ENCODE measurements at regions not wholly inside any gene's neighbourhood (a gene's known extent, or its start where the extent isn't known, plus 50 kb on each side); places are given as distances from the start of the nearest gene placed in this dataset.

- no peak overlapping the region for H3K27ac Mint-ChIP-seq
- no peaks in the 10 kb centered on the region for H3K36me3 Mint-ChIP-seq
- H3K4me3 Mint-ChIP-seq: no peak overlapping the region
- H3K27me3 Mint-ChIP-seq: no peaks in the 10 kb centered on the region
- no peaks in the 10 kb centered on the region for H3K9me3 Mint-ChIP-seq
- H3K4me1 Mint-ChIP-seq (ENCODE audit: low read depth): no peaks in the 10 kb centered on the region
- intact Hi-C loops (cut with micrococcal nuclease): no loop called here
- DNase-seq: no peak
- POLR2A ChIA-PET: no interaction called here
- CTCF ChIA-PET: no interaction called here
These were observed 423.8 kb upstream of the SULF2 start for GRCh38 chr20:48209102-48209501.

GRCh38 chr20:48208176-48208575 is 422.9 kb upstream of the SULF2 start:
- no peak overlapping the region for H3K27ac Mint-ChIP-seq
- H3K4me1 Mint-ChIP-seq (ENCODE audit: low read depth): no peaks in the 10 kb centered on the region
- ChIA-PET POLR2A (no interaction called here), CTCF (no interaction called here)
- H3K9me3 Mint-ChIP-seq: no peaks in the 10 kb centered on the region
- DNase-seq: no peak
- H3K36me3 Mint-ChIP-seq: no peaks in the 10 kb centered on the region
- no peaks in the 10 kb centered on the region for H3K27me3 Mint-ChIP-seq
- no peak overlapping the region for H3K4me3 Mint-ChIP-seq
- intact Hi-C loops (cut with micrococcal nuclease): no loop called here

DNA sequence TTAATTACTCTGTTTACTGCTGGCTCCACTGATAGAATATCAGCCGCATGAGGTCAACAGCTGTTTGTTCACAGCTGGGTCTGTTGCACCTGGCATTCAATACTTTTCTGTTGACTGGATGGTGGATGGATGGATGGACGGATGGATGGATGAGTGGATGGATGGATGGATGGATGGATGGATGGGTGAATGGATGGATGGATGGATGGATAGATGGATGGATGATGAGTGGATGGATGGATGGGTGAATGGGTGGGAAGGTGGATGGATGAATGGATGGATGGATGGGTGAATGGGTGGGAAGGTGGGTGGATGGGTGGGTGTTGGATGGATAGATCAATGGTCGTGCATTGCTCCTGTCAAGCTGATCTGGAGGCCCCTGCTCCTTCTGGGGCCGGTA is 422.2 kb upstream of the SULF2 start:
- DNase-seq: no peak
- no peak overlapping the region for H3K27ac Mint-ChIP-seq
- intact Hi-C loops (cut with micrococcal nuclease): no loop called here
- no peaks in the 10 kb centered on the region for H3K4me1 Mint-ChIP-seq (ENCODE audit: low read depth)
- H3K9me3 Mint-ChIP-seq: no peaks in the 10 kb centered on the region
- H3K36me3 Mint-ChIP-seq: no peaks in the 10 kb centered on the region
- POLR2A ChIA-PET: no interaction called here
- no peaks in the 10 kb centered on the region for H3K27me3 Mint-ChIP-seq
- CTCF ChIA-PET: no interaction called here
- H3K4me3 Mint-ChIP-seq: no peak overlapping the region

GRCh38 chr20:48205786-48206185 is 420.5 kb upstream of the SULF2 start:
- Mint-ChIP-seq H3K27me3 (no peaks in the 10 kb centered on the region), H3K4me3 (no peak overlapping the region), H3K4me1 (ENCODE audit: low read depth) (no peaks in the 10 kb centered on the region), H3K36me3 (no peaks in the 10 kb centered on the region), H3K9me3 (no peaks in the 10 kb centered on the region), H3K27ac (no peak overlapping the region)
- intact Hi-C loops (cut with micrococcal nuclease): no loop called here
- ChIA-PET CTCF (no interaction called here), POLR2A (no interaction called here)
- DNase-seq: no peak

GRCh38 chr20:48205281-48205782 is 420.1 kb upstream of the SULF2 start:
- DNase-seq: no peak
- no peak overlapping the region for H3K27ac Mint-ChIP-seq
- H3K4me1 Mint-ChIP-seq (ENCODE audit: low read depth): no peaks in the 10 kb centered on the region
- H3K9me3 Mint-ChIP-seq: no peaks in the 10 kb centered on the region
- POLR2A ChIA-PET: no interaction called here
- H3K27me3 Mint-ChIP-seq: no peaks in the 10 kb centered on the region
- intact Hi-C loops (cut with micrococcal nuclease): no loop called here
- no peaks in the 10 kb centered on the region for H3K36me3 Mint-ChIP-seq
- no peak overlapping the region for H3K4me3 Mint-ChIP-seq
- CTCF ChIA-PET: no interaction called here

DNA sequence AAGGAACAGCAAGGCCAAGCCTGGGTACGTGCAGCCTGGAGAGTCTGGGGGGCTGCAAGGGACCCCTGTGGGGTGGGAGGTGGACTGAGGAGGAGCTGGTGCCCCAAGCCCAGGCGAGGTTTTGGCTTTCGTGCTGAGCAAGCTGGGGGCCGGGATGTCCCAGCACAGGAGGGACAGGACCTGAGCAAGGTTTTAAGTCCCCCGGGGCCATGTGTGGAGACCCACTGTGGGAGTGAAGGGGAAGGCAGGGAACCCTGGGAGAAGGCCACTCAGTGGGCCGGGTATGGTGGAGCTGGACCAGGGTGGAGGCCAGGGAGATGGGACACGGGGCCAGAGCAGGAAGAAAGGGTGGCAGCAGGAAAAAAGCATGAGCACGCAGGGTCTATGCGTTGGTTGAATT is 419.2 kb upstream of the SULF2 start:
- no peak overlapping the region for H3K4me3 Mint-ChIP-seq
- CTCF ChIA-PET: no interaction called here

GRCh38 chr20:48203252-48203651 is 418.0 kb upstream of the SULF2 start:
- H3K4me1 Mint-ChIP-seq (ENCODE audit: low read depth): no peaks in the 10 kb centered on the region
- ChIA-PET POLR2A (no interaction called here), CTCF (no interaction called here)
- H3K27ac Mint-ChIP-seq: no peak overlapping the region
- no peaks in the 10 kb centered on the region for H3K9me3 Mint-ChIP-seq
- DNase-seq: no peak
- H3K4me3 Mint-ChIP-seq: no peak overlapping the region
- H3K27me3 Mint-ChIP-seq: no peaks in the 10 kb centered on the region
- intact Hi-C loops (cut with micrococcal nuclease): no loop called here
- no peaks in the 10 kb centered on the region for H3K36me3 Mint-ChIP-seq

More for the DNA sequence above, 419.2 kb upstream of the SULF2 start:
- Mint-ChIP-seq H3K27me3 (no peaks in the 10 kb centered on the region), H3K36me3 (no peaks in the 10 kb centered on the region), H3K9me3 (no peaks in the 10 kb centered on the region), H3K4me1 (ENCODE audit: low read depth) (no peaks in the 10 kb centered on the region), H3K27ac (no peak overlapping the region)
- POLR2A ChIA-PET: no interaction called here
- DNase-seq: no peak
- intact Hi-C loops (cut with micrococcal nuclease): no loop called here

- no peaks in the 10 kb centered on the region for H3K27me3 Mint-ChIP-seq
- intact Hi-C loops (cut with micrococcal nuclease): no loop called here
- ChIA-PET POLR2A (no interaction called here), CTCF (no interaction called here)
- no peak overlapping the region for H3K27ac Mint-ChIP-seq
- H3K4me3 Mint-ChIP-seq: no peak overlapping the region
- no peaks in the 10 kb centered on the region for H3K9me3 Mint-ChIP-seq
- H3K36me3 Mint-ChIP-seq: no peaks in the 10 kb centered on the region
- no peaks in the 10 kb centered on the region for H3K4me1 Mint-ChIP-seq (ENCODE audit: low read depth)
- no peak for DNase-seq
These were observed 417.2 kb upstream of the SULF2 start for GRCh38 chr20:48202334-48203113.

GRCh38 chr20:48201885-48202284 is 416.6 kb upstream of the SULF2 start:
- H3K4me3 Mint-ChIP-seq: no peak overlapping the region
- CTCF ChIA-PET: no interaction called here

DNA sequence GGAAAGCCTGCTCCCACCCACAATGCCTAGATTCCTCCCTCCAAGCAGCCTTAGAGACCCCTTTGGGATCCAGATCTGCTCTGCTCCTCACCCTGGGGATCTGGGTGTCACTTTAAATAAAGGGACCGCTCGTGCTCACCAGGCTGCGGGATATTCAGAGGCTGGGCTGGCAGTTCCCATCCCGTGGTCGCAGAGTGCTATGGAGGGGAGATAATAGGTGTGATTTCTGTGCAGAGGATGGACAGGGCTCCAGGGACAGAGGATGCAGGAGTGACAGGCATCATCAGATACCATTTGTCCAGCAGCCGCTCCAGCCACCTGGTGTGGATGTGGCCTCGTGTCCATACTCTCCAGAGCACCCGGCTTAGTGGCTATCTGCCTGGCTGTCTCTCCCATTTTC is 415.9 kb upstream of the SULF2 start:
- no peak overlapping the region for H3K27ac Mint-ChIP-seq
- no peaks in the 10 kb centered on the region for H3K9me3 Mint-ChIP-seq
- POLR2A ChIA-PET: no interaction called here
- H3K27me3 Mint-ChIP-seq: peaks cover 3% of the 10 kb centered on the region
- CTCF ChIA-PET: no interaction called here
- H3K4me3 Mint-ChIP-seq: no peak overlapping the region
- DNase-seq: no peak
- intact Hi-C loops (cut with micrococcal nuclease): no loop called here
- H3K36me3 Mint-ChIP-seq: no peaks in the 10 kb centered on the region
- H3K4me1 Mint-ChIP-seq (ENCODE audit: low read depth): no peaks in the 10 kb centered on the region

More at GRCh38 chr20:48201885-48202284, 416.6 kb upstream of the SULF2 start:
- Mint-ChIP-seq H3K4me1 (ENCODE audit: low read depth) (no peaks in the 10 kb centered on the region), H3K27ac (no peak overlapping the region), H3K36me3 (no peaks in the 10 kb centered on the region), H3K9me3 (no peaks in the 10 kb centered on the region), H3K27me3 (peaks cover 3% of the 10 kb centered on the region)
- POLR2A ChIA-PET: no interaction called here
- intact Hi-C loops (cut with micrococcal nuclease): no loop called here
- DNase-seq: no peak

- intact Hi-C loops (cut with micrococcal nuclease): no loop called here
- ChIA-PET CTCF (no interaction called here), POLR2A (no interaction called here)
These were observed 413.7 kb upstream of the SULF2 start for GRCh38 chr20:48198929-48199451.

GRCh38 chr20:48197066-48197465 is 411.8 kb upstream of the SULF2 start:
- Mint-ChIP-seq H3K27me3 (peaks cover 3% of the 10 kb centered on the region), H3K4me3 (no peak overlapping the region), H3K4me1 (ENCODE audit: low read depth) (no peaks in the 10 kb centered on the region), H3K9me3 (no peaks in the 10 kb centered on the region), H3K27ac (no peak overlapping the region), H3K36me3 (no peaks in the 10 kb centered on the region)
- intact Hi-C loops (cut with micrococcal nuclease): no loop called here
- ChIA-PET CTCF (no interaction called here), POLR2A (no interaction called here)
- DNase-seq: no peak

More at GRCh38 chr20:48198929-48199451, 413.7 kb upstream of the SULF2 start:
- H3K9me3 Mint-ChIP-seq: no peaks in the 10 kb centered on the region
- no peak overlapping the region for H3K4me3 Mint-ChIP-seq
- H3K27ac Mint-ChIP-seq: no peak overlapping the region
- no peak for DNase-seq
- H3K36me3 Mint-ChIP-seq: no peaks in the 10 kb centered on the region
- H3K27me3 Mint-ChIP-seq: peaks cover 3% of the 10 kb centered on the region
- no peaks in the 10 kb centered on the region for H3K4me1 Mint-ChIP-seq (ENCODE audit: low read depth)

GRCh38 chr20:48196486-48196885 is 411.2 kb upstream of the SULF2 start:
- no peak overlapping the region for H3K27ac Mint-ChIP-seq
- intact Hi-C loops (cut with micrococcal nuclease): no loop called here
- H3K4me1 Mint-ChIP-seq (ENCODE audit: low read depth): no peaks in the 10 kb centered on the region
- ChIA-PET POLR2A (no interaction called here), CTCF (no interaction called here)
- peaks cover 3% of the 10 kb centered on the region for H3K27me3 Mint-ChIP-seq
- no peak overlapping the region for H3K4me3 Mint-ChIP-seq
- DNase-seq: no peak
- H3K9me3 Mint-ChIP-seq: no peaks in the 10 kb centered on the region
- no peaks in the 10 kb centered on the region for H3K36me3 Mint-ChIP-seq

Measured in activated CD4-positive, alpha-beta memory T cell treated with anti-CD3 and anti-CD28 coated beads for 36 hours (primary cell).